Activated CD8-positive, alpha-beta memory T cell treated with anti-CD3 and anti-CD28 coated beads, Interleukin-2, amount 50 U/mL, for 4 hours (primary cell): ENCODE measurements at regions not wholly inside any gene's neighbourhood (a gene's known extent, or its start where the extent isn't known, plus 50 kb on each side); places are given as distances from the start of the nearest gene placed in this dataset.

ENCODE experiments used
- DNase-seq: peaks from one replicate; pipeline ENCODE4 v3.0.0-alpha.2; 2020

DNA sequence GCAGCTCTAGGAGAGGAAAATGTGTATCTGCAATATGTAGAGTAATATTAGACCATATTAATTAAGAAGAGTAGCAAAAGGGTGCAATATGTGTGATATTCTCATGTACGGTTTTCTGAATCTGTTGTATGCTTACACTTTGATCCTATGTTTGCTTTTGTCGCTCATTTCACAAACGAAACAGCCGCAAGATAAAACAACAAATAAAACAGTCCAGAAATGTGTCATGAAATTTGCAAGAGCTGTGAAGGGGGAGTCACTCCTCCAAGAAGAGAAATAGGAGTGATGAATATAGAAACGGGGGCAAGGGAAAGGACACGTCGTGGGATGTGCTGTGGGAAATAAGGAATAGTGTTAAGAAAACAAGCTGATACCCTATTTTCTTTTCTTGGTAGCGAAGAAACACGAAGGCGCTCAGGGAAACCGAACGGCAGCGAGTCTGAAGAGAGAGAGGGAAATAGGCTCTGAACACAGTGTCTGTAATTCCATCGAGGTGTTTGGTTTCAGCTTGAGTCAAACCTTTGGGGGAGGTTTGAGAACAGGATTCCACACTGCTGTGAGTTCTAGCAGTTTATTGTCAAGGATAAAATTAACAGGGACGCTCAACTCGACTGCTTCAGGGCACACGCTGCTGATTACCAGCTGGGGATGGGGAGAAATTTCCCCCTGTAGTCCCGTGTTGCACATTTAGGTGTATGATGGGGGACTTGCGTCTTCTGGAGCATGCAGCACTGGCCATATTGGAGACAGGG, 595.6 kb upstream of the TENM3 start:
- DNase-seq = no peak

DNA sequence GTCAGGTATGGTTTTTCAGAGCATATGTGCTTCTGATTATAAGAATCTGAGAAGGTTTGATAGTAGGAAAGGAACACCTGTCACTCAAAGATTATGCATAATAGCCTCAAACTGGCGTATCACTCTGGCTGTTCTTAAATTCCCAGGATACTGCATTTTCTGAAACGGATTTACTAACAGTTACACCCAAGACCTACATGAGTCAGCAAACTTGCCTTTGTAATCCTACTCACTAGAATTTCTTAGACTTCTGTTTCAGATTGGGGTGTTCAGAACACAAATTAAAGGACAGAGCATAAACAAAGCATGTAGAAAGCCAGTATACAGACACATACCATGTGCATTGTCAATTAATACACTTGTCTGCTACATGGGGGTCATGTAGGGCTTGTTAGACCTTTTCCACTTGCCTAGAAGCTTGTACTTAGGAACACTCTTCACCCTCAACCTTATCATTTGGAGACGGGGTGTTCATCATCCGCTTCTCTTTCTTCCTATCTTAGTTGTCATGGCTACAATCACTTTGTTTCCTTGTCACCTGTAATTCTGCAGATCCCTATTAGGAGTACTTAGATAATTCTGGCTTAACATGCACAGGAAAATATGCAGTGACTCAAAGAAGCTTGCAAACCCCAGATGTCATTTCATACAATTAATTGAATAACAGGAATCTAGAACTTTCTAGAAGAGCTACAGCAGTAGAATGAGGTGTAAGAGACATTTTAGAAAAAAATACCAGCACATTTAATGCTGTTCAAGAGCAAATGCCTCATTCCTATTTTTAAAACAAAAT, 593.0 kb upstream of the TENM3 start:
- no peak for DNase-seq

GRCh38 chr4:181656748-181657147, 586.5 kb upstream of the TENM3 start:
- no peak for DNase-seq

DNA sequence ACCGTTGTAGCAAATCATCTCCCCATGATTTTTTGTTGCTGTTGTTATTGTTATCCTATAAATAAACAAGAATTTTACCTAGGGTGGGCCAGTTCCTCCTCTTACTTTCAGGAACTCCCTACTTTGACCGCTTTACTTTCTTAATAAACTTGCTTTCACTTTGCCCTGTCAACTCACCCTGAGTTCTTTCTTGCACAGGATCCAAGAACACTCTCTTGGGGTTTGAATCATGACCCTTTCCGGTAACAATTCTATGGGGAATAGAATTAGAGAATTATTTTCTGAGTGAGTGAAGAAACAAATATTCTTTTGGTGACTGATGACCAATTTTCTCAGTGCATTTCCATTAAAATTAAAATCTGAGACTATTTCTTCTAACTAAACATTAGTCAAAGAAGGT, 584.0 kb upstream of the TENM3 start:
- no peak for DNase-seq

- no peak for DNase-seq
Observed at GRCh38 chr4:181659876-181660275, 583.3 kb upstream of the TENM3 start.

DNA sequence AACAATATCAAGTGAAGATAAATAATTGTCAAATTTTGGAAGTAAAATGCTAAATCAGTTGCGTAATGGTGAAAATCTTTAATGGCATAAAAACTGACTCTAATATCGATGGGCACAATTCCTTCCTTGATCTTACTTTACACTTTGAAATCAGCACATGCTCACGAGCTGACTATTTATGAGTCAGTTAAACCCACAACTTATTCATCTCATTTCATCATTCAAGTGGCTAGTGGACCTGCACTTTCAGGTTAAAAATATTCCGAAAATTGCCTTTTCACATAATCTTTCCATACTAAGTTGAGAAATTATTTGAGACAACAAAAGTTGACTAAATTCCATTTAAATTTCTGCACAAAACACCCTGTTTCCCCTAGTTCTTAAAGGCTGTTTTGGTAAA, 582.1 kb upstream of the TENM3 start:
- no peak for DNase-seq

DNA sequence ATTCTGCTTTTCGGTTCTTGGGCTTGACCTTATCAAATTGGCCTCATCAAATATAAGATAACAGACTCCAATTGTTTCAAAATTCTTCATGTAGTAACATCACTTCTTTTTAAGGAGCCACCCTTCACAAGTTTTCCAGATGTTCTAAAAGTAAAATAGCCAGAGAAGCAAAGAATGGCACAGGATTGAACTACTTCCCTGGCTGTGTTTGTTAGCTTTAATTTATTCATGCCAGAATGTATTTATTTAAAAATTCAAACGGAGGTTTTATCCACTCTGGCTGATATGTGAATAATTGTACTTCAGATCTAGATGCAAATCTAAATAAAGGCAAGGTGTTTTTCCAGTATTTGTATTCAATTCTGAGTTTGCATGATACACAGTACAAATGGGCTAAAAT, 581.3 kb upstream of the TENM3 start:
- no peak for DNase-seq

- no peak for DNase-seq
Observed at GRCh38 chr4:181662383-181662782, 580.8 kb upstream of the TENM3 start.

DNA sequence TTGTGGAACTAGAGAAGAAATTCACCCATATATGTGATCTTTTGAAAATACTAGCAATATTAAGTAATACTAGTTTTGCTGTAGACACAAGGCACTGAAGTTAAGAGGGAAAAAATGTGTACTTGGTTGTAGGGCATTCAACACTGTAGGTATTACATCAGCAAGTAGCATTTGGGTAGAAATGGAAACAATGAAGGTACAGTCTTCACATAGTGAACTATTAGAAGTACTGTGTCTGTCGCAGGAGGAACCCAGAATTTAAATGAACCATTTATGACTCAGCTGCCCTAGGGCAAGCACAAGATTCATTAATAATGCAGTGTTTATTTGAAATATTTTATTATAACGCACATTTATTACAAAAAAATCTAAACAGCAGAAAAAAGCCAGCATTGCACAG, 572.7 kb upstream of the TENM3 start:
- no peak for DNase-seq

GRCh38 chr4:181671672-181672071, 571.5 kb upstream of the TENM3 start:
- no peak for DNase-seq

DNA sequence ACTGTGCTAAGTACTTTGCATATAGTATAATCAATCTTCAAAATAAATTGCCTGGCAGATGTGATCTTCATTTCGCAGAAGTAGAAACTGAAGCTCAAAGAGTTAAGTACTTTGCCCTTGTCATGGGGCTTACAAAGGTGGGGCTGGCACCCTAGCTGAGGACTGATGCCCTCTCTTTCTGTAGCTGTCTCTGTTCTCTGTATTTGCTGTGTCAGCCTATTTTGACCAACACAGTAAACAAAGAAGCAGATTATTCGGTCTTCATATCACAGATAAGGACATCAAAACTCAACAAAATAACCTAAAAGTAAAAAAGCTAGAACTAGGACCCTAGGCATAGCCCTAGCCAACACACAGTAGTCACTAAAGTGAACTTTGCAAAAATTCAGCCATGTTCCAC, 570.5 kb upstream of the TENM3 start:
- DNase-seq = no peak

DNA sequence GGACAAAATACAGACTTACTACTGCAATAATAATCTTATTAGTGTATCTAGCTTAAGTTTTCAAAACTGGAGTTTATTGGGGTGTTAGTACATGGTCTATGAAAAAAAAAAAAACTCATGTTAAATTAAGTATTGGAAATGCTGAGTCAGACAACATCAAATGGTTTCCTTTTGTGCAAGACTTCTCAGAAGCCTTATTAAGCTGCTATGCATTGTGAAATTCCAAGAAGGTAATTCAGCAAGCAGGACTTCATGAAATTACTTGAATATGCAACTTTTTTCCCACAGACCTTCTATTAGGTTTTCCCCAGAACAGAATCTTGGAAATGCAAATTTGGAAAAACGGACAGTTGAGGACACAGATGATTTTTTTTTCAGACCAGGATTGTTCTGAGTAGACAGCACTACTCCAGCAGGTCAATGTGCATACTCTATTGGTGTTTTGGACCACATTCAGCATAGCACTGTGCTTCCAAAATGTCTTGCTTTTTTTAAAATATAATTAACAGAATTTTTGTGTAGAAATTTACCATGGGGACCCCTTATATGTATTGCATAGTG, 568.8 kb upstream of the TENM3 start:
- no peak for DNase-seq

DNA sequence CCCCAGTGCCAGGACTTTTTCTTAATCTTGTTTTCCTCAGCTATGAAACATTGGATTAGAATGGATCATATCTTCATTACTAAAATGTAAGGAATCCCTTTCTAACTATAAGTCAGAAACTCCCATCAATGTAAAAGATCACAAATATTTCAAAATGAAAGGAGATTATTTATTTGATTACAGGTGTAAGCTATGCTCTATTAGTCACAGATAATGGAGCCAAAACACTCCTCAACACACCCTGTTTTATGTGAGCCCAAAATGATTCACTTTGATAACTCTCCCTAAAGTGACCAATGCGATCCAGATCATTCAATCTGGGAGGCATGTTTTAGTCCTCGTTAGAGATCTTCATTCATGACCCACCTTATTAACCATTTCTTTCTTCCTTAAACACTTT, 566.7 kb upstream of the TENM3 start:
- no peak for DNase-seq

DNA sequence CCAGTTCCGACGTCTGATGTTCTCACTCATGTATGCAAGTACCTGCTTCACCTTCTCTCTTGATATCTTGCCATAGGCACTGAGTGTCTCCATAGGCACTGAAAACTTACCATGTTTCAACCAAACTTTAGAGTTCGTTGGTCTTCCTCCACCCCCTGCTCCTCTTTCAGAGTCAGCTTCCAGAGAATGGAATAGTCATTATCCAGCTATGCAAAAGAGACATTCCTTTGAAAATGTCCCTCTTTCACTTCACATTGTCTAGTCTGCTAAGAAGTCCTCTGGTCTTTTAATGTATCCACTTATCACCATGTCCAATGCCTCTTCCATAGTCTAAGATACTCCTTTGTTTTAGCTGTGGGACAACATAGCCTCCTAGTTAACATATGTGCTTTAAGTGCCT, 566.0 kb upstream of the TENM3 start:
- DNase-seq = no peak

DNA sequence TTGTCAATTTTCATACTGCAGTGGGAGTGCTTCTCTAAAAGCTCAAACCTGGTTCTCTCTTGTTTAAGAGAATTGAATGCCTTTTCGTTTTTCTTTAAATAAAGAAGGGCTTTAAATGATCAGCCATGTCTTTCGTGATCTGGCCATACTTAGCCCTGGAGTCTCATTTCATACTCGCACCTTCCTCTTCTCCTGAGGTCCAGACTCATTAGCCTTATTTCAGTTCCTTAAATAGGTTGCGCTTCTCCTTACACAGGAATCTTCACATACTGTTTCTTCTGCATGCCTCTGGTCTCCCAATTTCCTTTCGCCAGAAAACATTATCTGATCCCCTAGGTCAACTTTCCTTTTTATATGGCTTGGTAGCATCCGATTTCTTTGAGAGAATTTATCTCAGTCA, 565.6 kb upstream of the TENM3 start:
- no peak for DNase-seq

- DNase-seq = no peak
Observed at GRCh38 chr4:181679754-181680153, 563.4 kb upstream of the TENM3 start.

GRCh38 chr4:181682367-181683047, 560.7 kb upstream of the TENM3 start:
- no peak for DNase-seq

- DNase-seq = no peak
Observed at GRCh38 chr4:181684310-181684709, 558.9 kb upstream of the TENM3 start.

GRCh38 chr4:181685461-181685860, 557.7 kb upstream of the TENM3 start:
- DNase-seq = no peak

DNA sequence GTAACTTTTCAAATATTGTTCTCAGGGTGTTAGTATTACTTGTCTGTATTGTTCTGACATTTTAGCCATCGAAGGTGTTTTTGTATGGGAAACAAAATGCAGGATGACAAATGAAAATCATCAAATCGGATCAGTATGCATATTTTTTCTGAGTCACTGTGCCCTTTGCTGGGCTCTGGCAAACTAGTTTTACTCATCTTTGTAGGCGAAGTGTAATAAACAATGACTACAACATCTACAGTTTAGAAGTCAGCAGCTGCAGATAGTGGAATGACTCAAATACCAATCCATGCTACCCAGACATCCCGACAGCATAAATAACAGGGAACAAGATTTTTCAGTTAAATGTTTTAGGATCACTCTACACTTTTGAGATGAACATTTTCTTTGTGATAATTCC, 557.3 kb upstream of the TENM3 start:
- no peak for DNase-seq

- DNase-seq = no peak
Observed at GRCh38 chr4:181687116-181687515, 556.1 kb upstream of the TENM3 start.

- DNase-seq = no peak
Observed at GRCh38 chr4:181688432-181688831, 554.8 kb upstream of the TENM3 start.

DNA sequence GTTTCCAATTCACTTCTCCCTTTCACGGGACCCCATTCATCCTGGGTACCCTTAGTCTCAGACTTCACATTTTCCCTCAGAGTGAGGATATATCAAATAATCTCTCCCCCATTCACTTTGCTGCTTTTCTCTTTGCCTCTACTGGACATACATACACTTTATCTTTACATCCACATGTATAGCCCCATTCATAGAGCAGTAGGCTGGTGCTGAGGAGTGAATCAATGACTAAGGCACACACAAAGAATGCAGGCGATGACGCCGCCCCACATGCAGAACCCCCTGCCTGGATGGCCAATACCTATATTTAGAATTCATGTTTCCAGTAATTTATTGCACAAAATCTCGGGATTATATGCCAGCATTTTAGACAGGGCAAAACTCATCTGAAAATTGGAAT, 554.3 kb upstream of the TENM3 start:
- DNase-seq = no peak

DNA sequence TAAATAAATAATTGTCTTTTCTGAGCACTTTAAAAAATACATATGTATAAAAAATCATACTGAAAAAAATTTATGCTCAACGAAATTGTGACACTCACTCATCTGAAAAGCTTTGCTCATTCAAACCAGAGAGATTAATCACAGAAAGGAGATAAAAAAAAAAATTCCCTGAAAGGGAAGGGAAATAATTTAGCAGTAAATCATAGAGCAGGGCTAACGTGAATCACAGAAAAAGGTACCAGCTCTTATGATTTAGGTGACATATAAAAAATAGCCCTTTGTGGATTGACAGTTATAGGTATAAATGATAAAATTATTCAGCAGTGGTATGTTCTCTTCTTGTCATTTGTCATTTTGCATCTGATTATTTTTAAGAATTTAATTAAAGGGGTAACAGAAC, 552.7 kb upstream of the TENM3 start:
- no peak for DNase-seq
